Osteocyte (in vitro differentiated cells): ENCODE measurements at regions not wholly inside any gene's neighbourhood (a gene's known extent, or its start where the extent isn't known, plus 50 kb on each side); places are given as distances from the start of the nearest gene placed in this dataset.

ENCODE experiments used
- DNase-seq: peaks from one replicate; pipeline ENCODE4 v3.0.0; 2021; ENCODE audit warnings: mixed read lengths; ENCODE audit not compliant: unreplicated experiment; ENCODE audit errors: extremely low spot score
- H3K27ac Mint-ChIP-seq: one replicate; pipeline ENCODE4 v1.8.0; 2021; ENCODE audit warnings: mild to moderate bottlenecking, mixed read lengths; ENCODE audit not compliant: unreplicated experiment
- H3K27me3 Mint-ChIP-seq: one replicate; pipeline ENCODE4 v1.8.0; 2021; ENCODE audit warnings: mixed read lengths; ENCODE audit not compliant: unreplicated experiment
- H3K36me3 Mint-ChIP-seq: one replicate; pipeline ENCODE4 v1.8.0; 2021; ENCODE audit warnings: mixed read lengths; ENCODE audit not compliant: unreplicated experiment
- H3K4me1 Mint-ChIP-seq: one replicate; pipeline ENCODE4 v1.8.0; 2021; ENCODE audit warnings: mixed read lengths; ENCODE audit not compliant: unreplicated experiment
- H3K4me3 Mint-ChIP-seq: one replicate; pipeline ENCODE4 v1.8.0; 2021; ENCODE audit warnings: mild to moderate bottlenecking, moderate library complexity, mixed read lengths; ENCODE audit not compliant: unreplicated experiment
- H3K9me3 Mint-ChIP-seq: one replicate; pipeline ENCODE4 v1.8.0; 2021; ENCODE audit warnings: mixed read lengths; ENCODE audit not compliant: unreplicated experiment
- CTCF ChIP-seq: fragments of 200-600 bp; sonication (generic); IDR thresholded peaks from 2 replicates; pipeline ENCODE4 v1.5.0; 2021; ENCODE audit warnings: antibody characterized with exemption, mild to moderate bottlenecking, moderate library complexity

- Mint-ChIP-seq H3K9me3 (no peaks in the 10 kb centered on the region), H3K27ac (no peak overlapping the region), H3K4me3 (peak overlapping the region; percentile 22), H3K27me3 (peaks cover 7% of the 10 kb centered on the region), H3K36me3 (no peaks in the 10 kb centered on the region), H3K4me1 (peaks cover 12% of the 10 kb centered on the region)
- no peak for TF ChIP-seq CTCF
- DNase-seq = no peak
These were observed 83.5 kb upstream of the CUX1 start for GRCh38 chr7:101733713-101734475.

- H3K4me1 Mint-ChIP-seq = peaks cover 21% of the 10 kb centered on the region
- no peaks in the 10 kb centered on the region for H3K36me3 Mint-ChIP-seq
- peaks cover 7% of the 10 kb centered on the region for H3K27me3 Mint-ChIP-seq
- no peak for DNase-seq
- no peaks in the 10 kb centered on the region for H3K9me3 Mint-ChIP-seq
- no peak overlapping the region for H3K4me3 Mint-ChIP-seq
- TF ChIP-seq CTCF = no peak
- H3K27ac Mint-ChIP-seq = no peak overlapping the region
These were observed 81.3 kb upstream of the CUX1 start for GRCh38 chr7:101736084-101736483.

GRCh38 chr7:101739775-101740398, 77.5 kb upstream of the CUX1 start:
- Mint-ChIP-seq H3K4me3 (no peak overlapping the region), H3K36me3 (no peaks in the 10 kb centered on the region), H3K4me1 (peaks cover 12% of the 10 kb centered on the region), H3K9me3 (no peaks in the 10 kb centered on the region), H3K27ac (no peak overlapping the region), H3K27me3 (peaks cover 6% of the 10 kb centered on the region)
- DNase-seq = no peak
- TF ChIP-seq CTCF = no peak

GRCh38 chr7:101740981-101741725, 76.3 kb upstream of the CUX1 start:
- Mint-ChIP-seq H3K27ac (no peak overlapping the region), H3K4me1 (peaks cover 12% of the 10 kb centered on the region), H3K4me3 (no peak overlapping the region), H3K36me3 (no peaks in the 10 kb centered on the region), H3K27me3 (peaks cover 9% of the 10 kb centered on the region), H3K9me3 (no peaks in the 10 kb centered on the region)
- no peak for TF ChIP-seq CTCF
- no peak for DNase-seq
